GM12878 (cell line): ENCODE measurements at regions not wholly inside any gene's neighbourhood (a gene's known extent, or its start where the extent isn't known, plus 50 kb on each side); places are given as distances from the start of the nearest gene placed in this dataset.

Source experiments
- ATAC-seq: fragments of 200-7000 bp; cut with Tn5 transposase; 3 replicates; pipeline ENCODE4 v1.9.1; 2020; ENCODE audit warnings: mild to moderate bottlenecking, moderate library complexity
- BruUV-seq: library from RNA; stranded (reverse); fragments of 400-500 nt; replicated peaks from 2 replicates; lab custom pipeline; 2021; lab: Mats Ljungman, UMichigan
- CTCF ChIA-PET: fragments of 300-600 bp; sonication (Branson Sonifier 250); formaldehyde crosslinking; extraction: SDS; loops from one replicate; lab custom pipeline; 2021; ENCODE audit warnings: inconsistent platforms; lab: Yijun Ruan, JAX
- POLR2A ChIA-PET: fragments of 350-600 bp; formaldehyde crosslinking; extraction: SDS; loops from one replicate; lab custom pipeline; 2021; ENCODE audit warnings: inconsistent platforms; lab: Charles Lee
- RAD21 ChIA-PET: fragments of 300-600 bp; sonication (Branson Sonifier 250); formaldehyde crosslinking; loops from one replicate; lab custom pipeline; 2023; ENCODE audit warnings: antibody characterized with exemption; ENCODE audit not compliant: unreplicated experiment; lab: Charles Lee
- SMC1A ChIA-PET: fragments of 300-600 bp; sonication (Branson Sonifier 250); formaldehyde crosslinking; loops from one replicate; lab custom pipeline; 2023; ENCODE audit not compliant: unreplicated experiment, uncharacterized antibody; lab: Charles Lee
- DNase-seq: peaks from one replicate; pipeline ENCODE4 v3.0.0-alpha.2; 2011; ENCODE audit warnings: low read depth, low spot score
- FAIRE-seq: peaks from 3 replicates; lab custom pipeline; 2011; peaks lifted over from hg19 to GRCh38; lab: Jason Lieb, UNC
- H2AFZ ChIP-seq: 2 replicates; pipeline ENCODE4 v1.6.0; 2011; ENCODE audit warnings: low read depth, low read length, control low read depth; ENCODE audit not compliant: control insufficient read depth
- H3K27ac ChIP-seq: 2 replicates; pipeline ENCODE4 v1.5.1; 2011; ENCODE audit warnings: control low read depth; ENCODE audit not compliant: control insufficient read depth, insufficient read depth
- H3K27me3 ChIP-seq, 2 experiments: replicated peaks in 1 of 2; 2 replicates each; pipeline versions ENCODE4 v1.6.0 to v1.6.1; 2011; ENCODE audit warnings: low read length in 1 of 2; ENCODE audit not compliant: control insufficient read depth in 2 of 2, insufficient read depth in 2 of 2
- H3K36me3 ChIP-seq, 2 experiments: 2 replicates each; pipeline ENCODE4 v1.5.1; 2011; ENCODE audit warnings: low read length in 1 of 2; ENCODE audit not compliant: control insufficient read depth in 2 of 2, insufficient read depth in 2 of 2
- H3K4me1 ChIP-seq: 2 replicates; pipeline ENCODE4 v1.6.1; 2011; ENCODE audit warnings: mild to moderate bottlenecking, low read length, moderate library complexity, mixed read lengths; ENCODE audit not compliant: control insufficient read depth, insufficient read depth
- H3K4me2 ChIP-seq: 2 replicates; pipeline ENCODE4 v1.6.0; 2011; ENCODE audit warnings: control low read depth; ENCODE audit not compliant: control insufficient read depth, insufficient read depth
- H3K4me3 ChIP-seq: fragments of 200-600 bp; sonication (generic); 2 replicates; pipeline ENCODE4 v1.5.1; 2016
- H3K79me2 ChIP-seq: 2 replicates; pipeline ENCODE4 v1.6.0; 2011; ENCODE audit warnings: low read length; ENCODE audit not compliant: control insufficient read depth, insufficient read depth
- H3K9ac ChIP-seq: 2 replicates; pipeline ENCODE4 v1.8.0; 2011; ENCODE audit warnings: low read length, control low read depth, mixed read lengths; ENCODE audit not compliant: control insufficient read depth, insufficient read depth
- H3K9me3 ChIP-seq: replicated peaks from 3 replicates; pipeline ENCODE4 v1.5.1; 2011; ENCODE audit warnings: mild to moderate bottlenecking, low read length; ENCODE audit not compliant: control insufficient read depth, insufficient read depth
- H4K20me1 ChIP-seq: 2 replicates; pipeline ENCODE4 v1.6.0; 2011; ENCODE audit not compliant: control insufficient read depth, insufficient read depth
- CHD2 ChIP-seq: IDR thresholded peaks from 2 replicates; pipeline ENCODE4 v1.6.1; 2011; ENCODE audit warnings: low read depth, low read length, improper control_type of control experiment, borderline replicate concordance
- SUPT20H ChIP-seq: IDR thresholded peaks from 2 replicates; pipeline ENCODE4 v1.6.1; 2011; ENCODE audit warnings: low read depth, mild to moderate bottlenecking, low read length, moderate library complexity, borderline replicate concordance; ENCODE audit not compliant: control insufficient read depth
- TCF12 ChIP-seq: IDR thresholded peaks from 2 replicates; pipeline ENCODE4 v1.6.1; 2011; ENCODE audit warnings: low read depth, mild to moderate bottlenecking, low read length
- ZNF274 ChIP-seq: IDR thresholded peaks from one replicate; pipeline ENCODE4 v1.8.0; 2011; ENCODE audit not compliant: insufficient read length, insufficient read depth
- WGBS: methylation state at CpG from one replicate; pipeline ENCODE4 v1.1.6; 2016; ENCODE audit warnings: low lambda C conversion rate; ENCODE audit not compliant: insufficient replicate concordance, insufficient coverage; ENCODE audit errors: missing lambda C conversion rate; 5-methylcytosine and 5-hydroxymethylcytosine counted together
- in situ Hi-C: fragments of 300-500 bp; cut with MboI; formaldehyde crosslinking; loops from 9 replicates; pipeline ENCODE4 v1.14.3; 2018; ENCODE audit warnings: mixed read lengths
- intact Hi-C: fragments of 100-400 bp; cut with micrococcal nuclease; formaldehyde crosslinking; loops from one replicate; pipeline ENCODE4 v1.14.2; 2022; ENCODE audit not compliant: unreplicated experiment
- TF ChIP-seq, protein P1 (sequence below), 3 experiments: IDR thresholded peaks in 2 of 3; conservative IDR thresholded peaks in 1 of 3; 2 replicates each; pipeline ENCODE4 v1.5.1; 2011; ENCODE audit warnings: low read depth in 3 of 3, low read length in 3 of 3, mild to moderate bottlenecking in 3 of 3, control low read depth in 2 of 3, moderate library complexity in 2 of 3, inconsistent platforms in 1 of 3, mixed read lengths in 1 of 3; ENCODE audit not compliant: control insufficient read depth in 2 of 3, insufficient read depth in 1 of 3; ENCODE audit errors: extremely low read depth in 1 of 3
- TF ChIP-seq, protein P2 (sequence below): fragments of 450-650 bp; IDR thresholded peaks from 2 replicates; pipeline ENCODE4 v1.6.1; 2017; ENCODE audit warnings: mild to moderate bottlenecking, moderate library complexity

DNA sequence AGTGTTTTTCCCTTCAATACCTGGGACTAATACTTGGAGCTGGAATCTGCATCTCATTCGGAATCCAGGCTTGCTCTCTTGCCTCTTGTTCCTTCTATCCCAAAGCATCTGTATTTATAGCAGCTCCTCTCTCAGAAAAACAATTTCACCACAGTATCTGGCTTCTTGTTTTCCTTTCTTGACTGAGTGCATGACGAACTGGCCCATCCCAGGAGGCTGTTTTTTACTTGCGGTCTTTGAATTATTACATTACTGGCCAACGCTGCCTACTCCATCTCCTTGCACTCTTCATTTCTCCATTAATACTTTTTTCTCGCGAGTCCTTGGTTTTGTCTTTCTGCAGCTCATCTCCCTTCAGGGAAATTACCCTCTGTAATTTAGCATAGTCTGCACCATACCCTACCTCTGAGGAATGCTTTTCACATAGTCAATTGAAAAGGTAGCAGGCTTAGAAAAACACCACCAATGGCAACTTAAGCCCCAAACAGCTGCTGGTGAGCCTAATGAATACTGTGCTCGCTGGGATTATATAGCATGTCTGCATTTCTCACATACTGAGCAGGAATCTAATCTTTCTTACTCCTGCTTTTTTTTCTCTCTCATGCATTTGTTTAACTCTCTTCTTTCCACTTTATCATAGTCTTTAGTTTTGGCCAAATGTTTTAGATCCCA is 277.4 kb upstream of the SESN3 start:
- Histone ChIP-seq H3K4me1 (no peaks in the 10 kb centered on the region), H3K27ac (no peak overlapping the region), H3K9me3 (no peaks in the 10 kb centered on the region), H4K20me1 (no peaks in the 10 kb centered on the region), H3K27me3 (peaks cover 0 to 2% of the 10 kb centered on the region in 2 experiments; a peak in 3 of 4 replicates), H3K4me2 (no peak overlapping the region), H3K4me3 (no peak overlapping the region), H3K9ac (no peak overlapping the region), H3K79me2 (no peaks in the 10 kb centered on the region), H2AFZ (no peak overlapping the region), H3K36me3 (no peaks in the 10 kb centered on the region)
- ATAC-seq = no peak
- in situ Hi-C loops (no loop called here), intact Hi-C loops (loop anchor here (5.0 kb wide), 1 partner anchor 199 kb away; no protein-coding TSS in a partner anchor)
- RAD21 ChIA-PET = interaction anchor here (0.6 to 3.4 kb wide), 3 partner anchors 197 to 353 kb away, joined by 3 to 21 read pairs (median 3); no protein-coding TSS in a partner anchor
- POLR2A ChIA-PET = no interaction called here
- SMC1A ChIA-PET = interaction anchor here (0.9 to 1.6 kb wide), 8 partner anchors 13 to 277 kb away, joined by 3 to 8 read pairs (median 4); partner anchors contain the start of gene SESN3
- no peak for DNase-seq
- 54% methylated on average over 7 of the region's 7 CpGs for WGBS
- no peak for FAIRE-seq
- BruUV-seq = no TSS peak
- CTCF ChIA-PET = interaction anchor here (0.7 to 4.3 kb wide), 9 partner anchors 8 to 357 kb away, joined by 3 to 20 read pairs (median 3); no protein-coding TSS in a partner anchor
- TF ChIP-seq TCF12 = no peak
- TF ChIP-seq, protein P1, sequence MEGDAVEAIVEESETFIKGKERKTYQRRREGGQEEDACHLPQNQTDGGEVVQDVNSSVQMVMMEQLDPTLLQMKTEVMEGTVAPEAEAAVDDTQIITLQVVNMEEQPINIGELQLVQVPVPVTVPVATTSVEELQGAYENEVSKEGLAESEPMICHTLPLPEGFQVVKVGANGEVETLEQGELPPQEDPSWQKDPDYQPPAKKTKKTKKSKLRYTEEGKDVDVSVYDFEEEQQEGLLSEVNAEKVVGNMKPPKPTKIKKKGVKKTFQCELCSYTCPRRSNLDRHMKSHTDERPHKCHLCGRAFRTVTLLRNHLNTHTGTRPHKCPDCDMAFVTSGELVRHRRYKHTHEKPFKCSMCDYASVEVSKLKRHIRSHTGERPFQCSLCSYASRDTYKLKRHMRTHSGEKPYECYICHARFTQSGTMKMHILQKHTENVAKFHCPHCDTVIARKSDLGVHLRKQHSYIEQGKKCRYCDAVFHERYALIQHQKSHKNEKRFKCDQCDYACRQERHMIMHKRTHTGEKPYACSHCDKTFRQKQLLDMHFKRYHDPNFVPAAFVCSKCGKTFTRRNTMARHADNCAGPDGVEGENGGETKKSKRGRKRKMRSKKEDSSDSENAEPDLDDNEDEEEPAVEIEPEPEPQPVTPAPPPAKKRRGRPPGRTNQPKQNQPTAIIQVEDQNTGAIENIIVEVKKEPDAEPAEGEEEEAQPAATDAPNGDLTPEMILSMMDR (IDR thresholded peaks at IDR 0.05 in 2 of 3, conservative IDR thresholded peaks at IDR 0.05 in 1 of 3; ENCODE audit: control insufficient read depth in 2 of 3, extremely low read depth in 1 of 3, insufficient read depth in 1 of 3, low read depth in 3 of 3, low read length in 3 of 3) = no peak
- no peak for TF ChIP-seq SUPT20H
- no peak for TF ChIP-seq CHD2
- TF ChIP-seq ZNF274 = no peak
- TF ChIP-seq, protein P2, sequence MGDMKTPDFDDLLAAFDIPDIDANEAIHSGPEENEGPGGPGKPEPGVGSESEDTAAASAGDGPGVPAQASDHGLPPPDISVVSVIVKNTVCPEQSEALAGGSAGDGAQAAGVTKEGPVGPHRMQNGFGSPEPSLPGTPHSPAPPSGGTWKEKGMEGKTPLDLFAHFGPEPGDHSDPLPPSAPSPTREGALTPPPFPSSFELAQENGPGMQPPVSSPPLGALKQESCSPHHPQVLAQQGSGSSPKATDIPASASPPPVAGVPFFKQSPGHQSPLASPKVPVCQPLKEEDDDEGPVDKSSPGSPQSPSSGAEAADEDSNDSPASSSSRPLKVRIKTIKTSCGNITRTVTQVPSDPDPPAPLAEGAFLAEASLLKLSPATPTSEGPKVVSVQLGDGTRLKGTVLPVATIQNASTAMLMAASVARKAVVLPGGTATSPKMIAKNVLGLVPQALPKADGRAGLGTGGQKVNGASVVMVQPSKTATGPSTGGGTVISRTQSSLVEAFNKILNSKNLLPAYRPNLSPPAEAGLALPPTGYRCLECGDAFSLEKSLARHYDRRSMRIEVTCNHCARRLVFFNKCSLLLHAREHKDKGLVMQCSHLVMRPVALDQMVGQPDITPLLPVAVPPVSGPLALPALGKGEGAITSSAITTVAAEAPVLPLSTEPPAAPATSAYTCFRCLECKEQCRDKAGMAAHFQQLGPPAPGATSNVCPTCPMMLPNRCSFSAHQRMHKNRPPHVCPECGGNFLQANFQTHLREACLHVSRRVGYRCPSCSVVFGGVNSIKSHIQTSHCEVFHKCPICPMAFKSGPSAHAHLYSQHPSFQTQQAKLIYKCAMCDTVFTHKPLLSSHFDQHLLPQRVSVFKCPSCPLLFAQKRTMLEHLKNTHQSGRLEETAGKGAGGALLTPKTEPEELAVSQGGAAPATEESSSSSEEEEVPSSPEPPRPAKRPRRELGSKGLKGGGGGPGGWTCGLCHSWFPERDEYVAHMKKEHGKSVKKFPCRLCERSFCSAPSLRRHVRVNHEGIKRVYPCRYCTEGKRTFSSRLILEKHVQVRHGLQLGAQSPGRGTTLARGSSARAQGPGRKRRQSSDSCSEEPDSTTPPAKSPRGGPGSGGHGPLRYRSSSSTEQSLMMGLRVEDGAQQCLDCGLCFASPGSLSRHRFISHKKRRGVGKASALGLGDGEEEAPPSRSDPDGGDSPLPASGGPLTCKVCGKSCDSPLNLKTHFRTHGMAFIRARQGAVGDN = no peak
